Progenitor cell of endocrine pancreas (in vitro differentiated cells): ENCODE measurements at regions not wholly inside any gene's neighbourhood (a gene's known extent, or its start where the extent isn't known, plus 50 kb on each side); places are given as distances from the start of the nearest gene placed in this dataset.
"Not testable (repeated sequence)": the region's sequence is repeated elsewhere in the genome, so short reads cannot be mapped to it uniquely, and the experiment has no call there.

ENCODE experiments used
- DNase-seq: peaks from one replicate; pipeline ENCODE4 v3.0.0; 2021; ENCODE audit warnings: low spot score; ENCODE audit not compliant: unreplicated experiment
- H3K27ac Mint-ChIP-seq: 2 replicates; pipeline ENCODE4 v1.8.0; 2021; ENCODE audit warnings: mild to moderate bottlenecking, moderate library complexity, mixed read lengths
- H3K27me3 Mint-ChIP-seq: 2 replicates; pipeline ENCODE4 v1.8.0; 2021; ENCODE audit warnings: mixed read lengths
- H3K36me3 Mint-ChIP-seq: 2 replicates; pipeline ENCODE4 v1.8.0; 2022; ENCODE audit warnings: mixed read lengths; ENCODE audit not compliant: insufficient read depth
- H3K4me1 Mint-ChIP-seq: 2 replicates; pipeline ENCODE4 v1.8.0; 2021; ENCODE audit warnings: low read depth, mixed read lengths
- H3K4me3 Mint-ChIP-seq: 2 replicates; pipeline ENCODE4 v1.8.0; 2021; ENCODE audit warnings: low read depth, mild to moderate bottlenecking, moderate library complexity, mixed read lengths
- H3K9me3 Mint-ChIP-seq: 2 replicates; pipeline ENCODE4 v1.8.0; 2021; ENCODE audit warnings: low read depth, mixed read lengths
- TF ChIP-seq, protein P1 (sequence below): fragments of 200-600 bp; sonication (generic); IDR thresholded peaks from one replicate; pipeline ENCODE4 v1.5.0; 2021; ENCODE audit warnings: antibody characterized with exemption, mild to moderate bottlenecking; ENCODE audit not compliant: unreplicated experiment

DNA sequence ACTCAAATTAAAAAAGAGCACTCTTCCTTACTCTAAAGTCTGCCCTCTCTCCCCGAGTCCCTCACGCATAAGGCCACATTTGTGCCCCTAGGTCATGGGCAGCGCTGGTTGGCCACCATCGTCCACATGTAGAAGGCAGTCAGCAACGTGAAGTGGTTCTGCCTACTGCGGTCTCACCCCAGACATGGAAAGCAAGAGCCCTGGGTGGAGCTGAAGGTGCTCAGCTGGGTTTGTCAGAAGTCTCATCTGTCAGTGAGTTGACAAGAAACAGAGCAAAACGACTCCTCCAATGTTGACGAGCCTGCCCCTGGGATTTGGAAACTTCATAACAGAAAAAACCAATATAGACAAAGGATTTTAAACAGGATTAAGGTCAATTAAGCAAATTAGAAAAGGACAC is 192.3 kb upstream of the PRSS58 start:
- Mint-ChIP-seq H3K4me3 (no peak overlapping the region), H3K27me3 (peaks cover 20% of the 10 kb centered on the region), H3K9me3 (no peaks in the 10 kb centered on the region), H3K36me3 (no peaks in the 10 kb centered on the region), H3K27ac (no peak overlapping the region), H3K4me1 (no peaks in the 10 kb centered on the region)
- DNase-seq, result no peak
- TF ChIP-seq, protein P1, sequence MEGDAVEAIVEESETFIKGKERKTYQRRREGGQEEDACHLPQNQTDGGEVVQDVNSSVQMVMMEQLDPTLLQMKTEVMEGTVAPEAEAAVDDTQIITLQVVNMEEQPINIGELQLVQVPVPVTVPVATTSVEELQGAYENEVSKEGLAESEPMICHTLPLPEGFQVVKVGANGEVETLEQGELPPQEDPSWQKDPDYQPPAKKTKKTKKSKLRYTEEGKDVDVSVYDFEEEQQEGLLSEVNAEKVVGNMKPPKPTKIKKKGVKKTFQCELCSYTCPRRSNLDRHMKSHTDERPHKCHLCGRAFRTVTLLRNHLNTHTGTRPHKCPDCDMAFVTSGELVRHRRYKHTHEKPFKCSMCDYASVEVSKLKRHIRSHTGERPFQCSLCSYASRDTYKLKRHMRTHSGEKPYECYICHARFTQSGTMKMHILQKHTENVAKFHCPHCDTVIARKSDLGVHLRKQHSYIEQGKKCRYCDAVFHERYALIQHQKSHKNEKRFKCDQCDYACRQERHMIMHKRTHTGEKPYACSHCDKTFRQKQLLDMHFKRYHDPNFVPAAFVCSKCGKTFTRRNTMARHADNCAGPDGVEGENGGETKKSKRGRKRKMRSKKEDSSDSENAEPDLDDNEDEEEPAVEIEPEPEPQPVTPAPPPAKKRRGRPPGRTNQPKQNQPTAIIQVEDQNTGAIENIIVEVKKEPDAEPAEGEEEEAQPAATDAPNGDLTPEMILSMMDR, result no peak

DNA sequence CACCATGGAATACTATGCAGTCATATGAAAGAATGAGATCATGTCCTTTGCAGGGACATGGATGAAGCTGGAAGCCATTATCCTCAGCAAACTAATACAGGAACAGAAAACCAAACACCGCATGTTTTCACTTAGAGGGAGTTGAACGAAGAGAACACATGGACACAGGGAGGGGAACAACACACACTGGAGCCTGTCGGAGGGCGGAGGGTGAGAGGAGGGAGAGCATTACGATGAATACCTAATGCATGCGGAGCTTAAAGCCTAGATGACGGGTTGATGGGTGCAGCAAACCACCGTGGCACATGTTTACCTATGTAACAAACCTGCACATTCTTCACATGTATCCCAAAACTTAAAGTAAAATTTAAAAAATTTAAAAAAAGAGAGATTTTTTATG is 191.0 kb upstream of the PRSS58 start:
- H3K4me3 Mint-ChIP-seq, DNase-seq, H3K9me3 Mint-ChIP-seq, H3K36me3 Mint-ChIP-seq, H3K4me1 Mint-ChIP-seq, H3K27ac Mint-ChIP-seq: not testable (repeated sequence)
- peaks cover 18% of the 10 kb centered on the region for H3K27me3 Mint-ChIP-seq

DNA sequence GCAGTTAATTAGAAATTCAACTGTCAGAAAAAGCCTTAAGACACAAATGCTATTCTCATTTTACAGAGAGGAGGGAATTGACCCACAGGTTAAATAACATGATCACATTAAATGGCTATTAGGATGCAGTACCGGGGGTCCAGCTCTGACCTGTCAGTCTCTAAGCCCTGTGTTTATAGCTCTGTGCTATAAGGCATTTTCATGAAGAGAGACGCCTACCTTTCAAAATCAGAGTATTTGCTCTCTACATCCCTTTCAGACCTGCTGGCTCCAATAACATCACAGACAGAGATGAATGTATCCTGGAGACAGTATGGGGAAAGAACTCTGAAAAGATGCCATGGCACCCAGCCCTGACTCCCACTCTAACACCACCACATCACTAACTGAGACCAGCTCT is 189.9 kb upstream of the PRSS58 start:
- H3K27me3 Mint-ChIP-seq, result peaks cover 16% of the 10 kb centered on the region
- TF ChIP-seq, protein P1, result no peak

DNA sequence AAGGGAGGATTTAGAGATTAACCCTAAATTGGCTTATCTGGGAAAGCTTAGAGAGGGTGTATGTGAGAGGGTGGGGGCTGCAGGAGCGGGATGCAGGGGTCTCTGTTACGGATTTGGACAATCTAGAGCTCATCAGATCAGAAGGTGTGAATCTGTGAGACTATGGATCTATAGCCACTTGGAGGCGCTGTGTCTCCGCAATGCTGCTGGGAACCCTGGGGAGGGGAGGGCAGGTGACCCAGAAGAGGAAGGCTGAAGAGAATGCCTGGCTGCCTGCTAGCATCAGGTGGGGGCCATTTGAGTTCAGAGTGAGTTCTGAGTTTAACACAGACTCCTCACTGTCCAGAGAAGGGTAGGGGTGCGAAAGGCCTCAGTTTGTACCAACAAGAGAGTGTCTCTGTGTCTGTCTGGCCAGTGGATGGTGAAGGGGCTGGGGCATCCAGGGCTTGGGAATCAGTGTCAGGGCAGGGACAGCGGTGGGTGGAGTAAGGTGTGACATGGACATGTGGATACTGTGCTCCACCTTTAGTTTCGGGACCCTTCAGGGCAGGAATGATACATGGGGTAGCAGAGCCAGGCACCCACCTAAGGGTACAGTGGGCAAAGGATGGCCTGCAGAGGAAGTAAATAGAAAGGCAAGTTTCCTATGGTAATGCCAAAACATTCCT is 187.3 kb upstream of the PRSS58 start:
- Mint-ChIP-seq H3K9me3 (no peaks in the 10 kb centered on the region), H3K27me3 (peaks cover 10% of the 10 kb centered on the region), H3K36me3 (no peaks in the 10 kb centered on the region), H3K4me3 (no peak overlapping the region), H3K27ac (no peak overlapping the region), H3K4me1 (no peaks in the 10 kb centered on the region)
- no peak for DNase-seq
- TF ChIP-seq, protein P1, result peak; percentile 38

More for the DNA sequence above, 189.9 kb upstream of the PRSS58 start:
- Mint-ChIP-seq H3K4me3 (no peak overlapping the region), H3K27ac (no peak overlapping the region), H3K36me3 (no peaks in the 10 kb centered on the region), H3K9me3 (no peaks in the 10 kb centered on the region), H3K4me1 (no peaks in the 10 kb centered on the region)
- no peak for DNase-seq

DNA sequence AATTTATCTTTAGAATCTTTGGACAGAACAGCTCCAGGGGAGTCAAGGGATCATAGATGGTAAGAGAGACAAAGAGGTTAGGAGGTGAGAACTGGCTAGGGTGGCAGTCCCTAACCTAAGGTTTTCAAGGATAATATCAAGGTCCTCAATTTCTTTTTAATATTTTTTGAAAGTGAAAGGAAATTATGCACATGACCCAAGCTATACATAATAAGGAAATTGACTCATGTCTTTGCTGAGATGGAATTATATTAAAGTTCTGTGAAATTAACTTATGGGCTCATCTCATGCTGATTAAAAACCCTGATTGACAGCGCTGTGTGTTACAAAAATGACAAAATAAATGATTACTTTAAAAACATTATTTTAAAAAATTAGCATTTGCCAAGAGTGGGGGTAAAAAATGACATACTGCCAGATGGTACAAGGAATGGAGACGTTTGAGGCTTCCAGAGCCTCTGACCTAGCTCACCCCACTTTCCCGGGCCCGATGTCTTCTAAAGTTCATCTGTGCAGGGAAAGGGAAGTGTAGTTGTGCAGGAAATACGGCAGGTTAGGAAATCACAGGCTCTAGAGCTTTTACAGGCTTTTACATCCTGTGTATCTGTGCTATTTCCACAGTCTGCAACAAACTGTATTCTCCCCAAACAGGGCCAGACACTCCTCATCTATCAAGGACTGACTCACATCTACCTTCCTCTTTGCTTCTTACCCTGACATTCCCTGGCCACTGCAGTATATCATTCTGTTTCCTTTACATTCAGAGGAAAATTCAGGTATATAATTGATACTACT is 185.6 kb upstream of the PRSS58 start:
- Mint-ChIP-seq H3K27me3 (peaks cover 5% of the 10 kb centered on the region), H3K4me3 (no peak overlapping the region), H3K4me1 (no peaks in the 10 kb centered on the region), H3K27ac (no peak overlapping the region), H3K9me3 (no peaks in the 10 kb centered on the region), H3K36me3 (no peaks in the 10 kb centered on the region)
- TF ChIP-seq, protein P1, result no peak
- DNase-seq, result no peak
